H1 (cell line): ENCODE measurements at regions not wholly inside any gene's neighbourhood (a gene's known extent, or its start where the extent isn't known, plus 50 kb on each side); places are given as distances from the start of the nearest gene placed in this dataset.

Source experiments
- CTCF ChIA-PET: fragments of 300-600 bp; sonication (Branson Sonifier 250); formaldehyde crosslinking; loops from one replicate; lab custom pipeline; 2021; ENCODE audit not compliant: partially characterized antibody; lab: Charles Lee
- POLR2A ChIA-PET: fragments of 300-600 bp; sonication (Branson Sonifier 250); formaldehyde crosslinking; loops from one replicate; lab custom pipeline; 2021; ENCODE audit warnings: inconsistent platforms; ENCODE audit not compliant: partially characterized antibody; lab: Charles Lee
- DNase-seq, 2 experiments: peaks; one replicate each; pipeline versions ENCODE4 v3.0.0 to v3.0.0-alpha.2; 2010 to 2022; ENCODE audit warnings: low spot score in 2 of 2, low read depth in 1 of 2, mixed read lengths in 1 of 2
- FAIRE-seq: peaks from 2 replicates; lab custom pipeline; 2011; peaks lifted over from hg19 to GRCh38; lab: Jason Lieb, UNC
- H2AFZ ChIP-seq: 2 replicates; pipeline ENCODE4 v1.8.1; 2012; ENCODE audit warnings: low read length, inconsistent platforms
- H2AK5ac ChIP-seq: 2 replicates; pipeline ENCODE4 v1.6.1; 2013; ENCODE audit warnings: low read depth, low read length
- H2BK120ac ChIP-seq: replicated peaks from 2 replicates; pipeline ENCODE3; 2013; ENCODE audit warnings: low read depth, low read length, inconsistent platforms
- H2BK12ac ChIP-seq: 2 replicates; pipeline ENCODE4 v1.6.1; 2013; ENCODE audit warnings: low read depth, low read length
- H2BK15ac ChIP-seq: 2 replicates; pipeline ENCODE4 v1.6.1; 2013; ENCODE audit warnings: low read length
- H2BK20ac ChIP-seq: 2 replicates; pipeline ENCODE4 v1.6.1; 2013; ENCODE audit warnings: low read length
- H2BK5ac ChIP-seq: 2 replicates; pipeline ENCODE4 v1.6.1; 2013; ENCODE audit warnings: low read depth, low read length
- H3K14ac ChIP-seq: 2 replicates; pipeline ENCODE4 v1.6.1; 2013; ENCODE audit warnings: inconsistent platforms; ENCODE audit not compliant: insufficient read length
- H3K18ac ChIP-seq: 2 replicates; pipeline ENCODE4 v1.6.1; 2013; ENCODE audit warnings: low read length; ENCODE audit errors: extremely low read depth
- H3K23ac ChIP-seq: 2 replicates; pipeline ENCODE4 v1.6.1; 2013; ENCODE audit warnings: inconsistent platforms; ENCODE audit not compliant: insufficient read length
- H3K23me2 ChIP-seq: 2 replicates; pipeline ENCODE4 v1.6.1; 2013; ENCODE audit warnings: low read depth, low read length
- H3K27ac ChIP-seq: 2 replicates; pipeline ENCODE4 v1.6.1; 2011; ENCODE audit warnings: low read depth, low read length, inconsistent platforms
- H3K27me3 ChIP-seq, 4 experiments: replicated peaks in 1 of 4; 1 replicate in 1 of 4; 2 replicates in 3 of 4; pipeline versions ENCODE4 v1.6.1 to v1.8.1; 2011 to 2013; ENCODE audit warnings: low read length in 3 of 4, mild to moderate bottlenecking in 3 of 4, inconsistent platforms in 2 of 4, mixed read lengths in 2 of 4, moderate library complexity in 1 of 4; ENCODE audit not compliant: control insufficient read depth in 3 of 4, insufficient read depth in 3 of 4; ENCODE audit errors: extremely low read depth in 1 of 4
- H3K36me3 ChIP-seq, 4 experiments: 2 replicates each; pipeline versions ENCODE4 v1.6.1 to v1.8.1; 2011 to 2013; ENCODE audit warnings: mild to moderate bottlenecking in 4 of 4, low read length in 3 of 4, moderate library complexity in 2 of 4, control low read depth in 1 of 4, inconsistent platforms in 1 of 4; ENCODE audit not compliant: insufficient read depth in 4 of 4, control insufficient read depth in 2 of 4
- H3K4ac ChIP-seq: replicated peaks from 2 replicates; pipeline ENCODE3; 2013; ENCODE audit warnings: low read length, low read depth, mixed read lengths, inconsistent platforms; ENCODE audit not compliant: insufficient read length
- H3K4me1 ChIP-seq, 4 experiments: replicated peaks in 1 of 4; 1 replicate in 1 of 4; 2 replicates in 3 of 4; pipeline versions ENCODE4 v1.6.1 to v1.8.1; 2011 to 2013; ENCODE audit warnings: low read length in 3 of 4, inconsistent platforms in 2 of 4, mixed read lengths in 1 of 4; ENCODE audit not compliant: insufficient read depth in 4 of 4, control insufficient read depth in 3 of 4
- H3K4me2 ChIP-seq, 2 experiments: 2 replicates each; pipeline versions ENCODE4 v1.6.1 to v1.8.1; 2011 to 2013; ENCODE audit warnings: low read depth in 2 of 2, low read length in 2 of 2, control low read depth in 1 of 2, inconsistent platforms in 1 of 2, mild to moderate bottlenecking in 1 of 2; ENCODE audit not compliant: insufficient read depth in 1 of 2
- H3K4me3 ChIP-seq, 4 experiments: fragments of 200-600, 300-600 bp in 1 of 4; sonication (generic), shearing (Covaris generic), sonication (Bioruptor Twin) in 1 of 4; 2 replicates each; pipeline versions ENCODE4 v1.5.1 to v1.8.1; 2011 to 2016; ENCODE audit warnings: low read length in 4 of 4, low read depth in 3 of 4, control low read depth in 2 of 4, inconsistent platforms in 2 of 4, mild to moderate bottlenecking in 2 of 4, mixed read lengths in 1 of 4, moderate library complexity in 1 of 4; ENCODE audit not compliant: insufficient read depth in 2 of 4; ENCODE audit errors: extremely low read depth in 1 of 4
- H3K56ac ChIP-seq: replicated peaks from 2 replicates; pipeline ENCODE3; 2013; ENCODE audit warnings: low read depth, mild to moderate bottlenecking, mixed read lengths, low read length, inconsistent platforms; ENCODE audit not compliant: insufficient read length
- H3K79me1 ChIP-seq: 2 replicates; pipeline ENCODE4 v1.6.1; 2013; ENCODE audit warnings: low read depth, low read length, control low read depth
- H3K79me2 ChIP-seq, 2 experiments: 2 replicates each; pipeline versions ENCODE4 v1.6.1 to v1.8.1; 2012 to 2013; ENCODE audit warnings: low read length in 2 of 2, mild to moderate bottlenecking in 2 of 2, inconsistent platforms in 1 of 2; ENCODE audit not compliant: insufficient read depth in 2 of 2, control insufficient read depth in 1 of 2
- H3K9ac ChIP-seq, 4 experiments: replicated peaks in 1 of 4; 1 replicate in 1 of 4; 2 replicates in 3 of 4; pipeline versions ENCODE4 v1.6.1 to v1.8.1; 2011 to 2013; ENCODE audit warnings: low read depth in 3 of 4, low read length in 3 of 4, control low read depth in 2 of 4, mild to moderate bottlenecking in 2 of 4, moderate library complexity in 2 of 4, inconsistent platforms in 1 of 4; ENCODE audit errors: extremely low read depth in 1 of 4
- H3K9me3 ChIP-seq, 2 experiments: 2 replicates each; pipeline versions ENCODE4 v1.6.1 to v1.8.1; 2012 to 2013; ENCODE audit warnings: mild to moderate bottlenecking in 2 of 2, moderate library complexity in 2 of 2, control low read depth in 1 of 2, inconsistent platforms in 1 of 2, low read depth in 1 of 2, low read length in 1 of 2, mixed read lengths in 1 of 2; ENCODE audit not compliant: insufficient read depth in 2 of 2
- H4K20me1 ChIP-seq, 2 experiments: replicated peaks in 1 of 2; 2 replicates each; pipeline versions ENCODE3 to v1.8.1; 2011 to 2013; ENCODE audit warnings: inconsistent platforms in 2 of 2, low read length in 2 of 2, mild to moderate bottlenecking in 1 of 2; ENCODE audit not compliant: insufficient read depth in 2 of 2, control insufficient read depth in 1 of 2
- H4K5ac ChIP-seq: 2 replicates; pipeline ENCODE4 v1.6.1; 2013; ENCODE audit warnings: low read length, low read depth, mixed read lengths, inconsistent platforms; ENCODE audit not compliant: insufficient read length
- H4K8ac ChIP-seq: 2 replicates; pipeline ENCODE4 v1.8.0; 2013; ENCODE audit warnings: mild to moderate bottlenecking, moderate library complexity, low read length, inconsistent platforms; ENCODE audit not compliant: insufficient read depth; ENCODE audit errors: extremely low read depth
- H4K91ac ChIP-seq: replicated peaks from 2 replicates; pipeline ENCODE3; 2013; ENCODE audit warnings: low read length, mixed read lengths, inconsistent platforms; ENCODE audit not compliant: insufficient read length
- SAP30 ChIP-seq: fragments of 300-600 bp; sonication (generic); IDR thresholded peaks from 2 replicates; pipeline ENCODE4 v1.7.1; 2012; ENCODE audit warnings: low read length, moderate library complexity, mild to moderate bottlenecking, inconsistent platforms; ENCODE audit not compliant: insufficient read depth, insufficient replicate concordance
- SRF ChIP-seq: IDR thresholded peaks from 2 replicates; pipeline ENCODE4 v1.6.1; 2011; ENCODE audit warnings: mild to moderate bottlenecking, low read depth, low read length, moderate library complexity
- WGBS, 2 experiments: shearing (Covaris generic) in 1 of 2; methylation state at CpG; one replicate each; pipeline versions ENCODE4 v1.1.6 to v1.1.7; 2013 to 2015; ENCODE audit warnings: low lambda C conversion rate in 2 of 2, mixed read lengths in 2 of 2, inconsistent platforms in 1 of 2, low coverage in 1 of 2, missing lambda C conversion rate in 1 of 2; ENCODE audit not compliant: insufficient replicate concordance in 2 of 2, insufficient coverage in 1 of 2, insufficient read length in 1 of 2; ENCODE audit errors: extremely low coverage in 1 of 2, missing lambda C conversion rate in 1 of 2; 5-methylcytosine and 5-hydroxymethylcytosine counted together

- Histone ChIP-seq H3K23ac (no peak overlapping the region), H2BK5ac (no peak overlapping the region)
- CTCF ChIA-PET = interaction anchor here (0.6 kb wide), 1 partner anchor 17 kb away, joined by 3 read pairs; no protein-coding TSS in a partner anchor
These were observed 193.3 kb downstream of the PHLDA1 start for GRCh38 chr12:75838309-75838708.

More at GRCh38 chr12:75838309-75838708, 193.3 kb downstream of the PHLDA1 start:
- Histone ChIP-seq H3K27ac (no peak overlapping the region), H3K9me3 (no peaks in the 10 kb centered on the region)
- TF ChIP-seq SAP30 (no peak), SRF (no peak)
- TF ChIP-seq, all 59 proteins: peak for 0
- Histone ChIP-seq H3K4me2 (no peak overlapping the region), H2BK120ac (no peak overlapping the region), H4K8ac (no peak overlapping the region), H3K23me2 (no peaks in the 10 kb centered on the region), H2AK5ac (no peak overlapping the region), H4K20me1 (no peaks in the 10 kb centered on the region), H3K27me3 (no peaks in the 10 kb centered on the region), H2BK15ac (no peak overlapping the region), H4K91ac (no peak overlapping the region), H2AFZ (no peak overlapping the region), H3K14ac (no peak overlapping the region), H3K79me2 (no peaks in the 10 kb centered on the region), H3K4me1 (no peaks in the 10 kb centered on the region), H2BK20ac (no peak overlapping the region), H2BK12ac (no peak overlapping the region), H3K4me3 (no peak overlapping the region), H3K4ac (no peak overlapping the region), H3K36me3 (no peaks in the 10 kb centered on the region), H3K9ac (no peak overlapping the region), H3K56ac (no peak overlapping the region), H4K5ac (no peak overlapping the region), H3K79me1 (no peaks in the 10 kb centered on the region), H3K18ac (no peak overlapping the region)
- DNase-seq (no peak), FAIRE-seq (no peak)
- POLR2A ChIA-PET = no interaction called here
- WGBS, 2 experiments = 95% methylated on average over 3 of the region's 3 CpGs; no CpG with 5 or more reads in 1 of the 2 experiments
